K562 (cell line): ENCODE measurements at regions not wholly inside any gene's neighbourhood (a gene's known extent, or its start where the extent isn't known, plus 50 kb on each side); places are given as distances from the start of the nearest gene placed in this dataset.

Source experiments
- NBN ChIP-seq: fragments of 450-650 bp; IDR thresholded peaks from 2 replicates; pipeline ENCODE4 v1.6.1; 2016; ENCODE audit warnings: low read depth, mild to moderate bottlenecking
- NFE2L1 ChIP-seq: fragments of 450-650 bp; IDR thresholded peaks from 2 replicates; pipeline ENCODE4 v1.6.1; 2016; ENCODE audit warnings: missing genetic modification characterization, low read depth, mild to moderate bottlenecking, missing compliant biosample characterization, moderate library complexity, borderline replicate concordance
- TEAD1 ChIP-seq, 2 experiments: fragments of 450-650 bp in 1 of 2; sonication (generic) in 1 of 2; formaldehyde crosslinking; IDR thresholded peaks; 2 replicates each; pipeline versions ENCODE4 v1.4.0 to v1.8.0; 2020 to 2022; ENCODE audit warnings: mild to moderate bottlenecking in 2 of 2, missing genetic modification reagents in 1 of 2
- ZBTB49 ChIP-seq: sonication (generic); formaldehyde crosslinking; IDR thresholded peaks from 2 replicates; pipeline ENCODE4 v1.8.0; 2022; ENCODE audit warnings: missing genetic modification reagents, mild to moderate bottlenecking, borderline replicate concordance
- TF ChIP-seq, protein P1 (sequence below), 2 experiments: fragments of 450-650 bp; formaldehyde crosslinking in 1 of 2; IDR thresholded peaks; 2 replicates each; pipeline versions ENCODE4 v1.4.0 to v1.6.1; 2014 to 2020; ENCODE audit warnings: mild to moderate bottlenecking in 2 of 2, borderline replicate concordance in 1 of 2, low read depth in 1 of 2
- TF ChIP-seq, protein P2 (sequence below), 2 experiments: fragments of 150-350 bp in 1 of 2; IDR thresholded peaks; 2 replicates each; pipeline ENCODE4 v1.6.1; 2012 to 2016; ENCODE audit warnings: low read depth in 2 of 2, low read length in 2 of 2, mild to moderate bottlenecking in 1 of 2, moderate library complexity in 1 of 2

GRCh38 chr1:30273021-30273325 lies 450.4 kb downstream of the MATN1 start (continued):
- TF ChIP-seq, protein P1, sequence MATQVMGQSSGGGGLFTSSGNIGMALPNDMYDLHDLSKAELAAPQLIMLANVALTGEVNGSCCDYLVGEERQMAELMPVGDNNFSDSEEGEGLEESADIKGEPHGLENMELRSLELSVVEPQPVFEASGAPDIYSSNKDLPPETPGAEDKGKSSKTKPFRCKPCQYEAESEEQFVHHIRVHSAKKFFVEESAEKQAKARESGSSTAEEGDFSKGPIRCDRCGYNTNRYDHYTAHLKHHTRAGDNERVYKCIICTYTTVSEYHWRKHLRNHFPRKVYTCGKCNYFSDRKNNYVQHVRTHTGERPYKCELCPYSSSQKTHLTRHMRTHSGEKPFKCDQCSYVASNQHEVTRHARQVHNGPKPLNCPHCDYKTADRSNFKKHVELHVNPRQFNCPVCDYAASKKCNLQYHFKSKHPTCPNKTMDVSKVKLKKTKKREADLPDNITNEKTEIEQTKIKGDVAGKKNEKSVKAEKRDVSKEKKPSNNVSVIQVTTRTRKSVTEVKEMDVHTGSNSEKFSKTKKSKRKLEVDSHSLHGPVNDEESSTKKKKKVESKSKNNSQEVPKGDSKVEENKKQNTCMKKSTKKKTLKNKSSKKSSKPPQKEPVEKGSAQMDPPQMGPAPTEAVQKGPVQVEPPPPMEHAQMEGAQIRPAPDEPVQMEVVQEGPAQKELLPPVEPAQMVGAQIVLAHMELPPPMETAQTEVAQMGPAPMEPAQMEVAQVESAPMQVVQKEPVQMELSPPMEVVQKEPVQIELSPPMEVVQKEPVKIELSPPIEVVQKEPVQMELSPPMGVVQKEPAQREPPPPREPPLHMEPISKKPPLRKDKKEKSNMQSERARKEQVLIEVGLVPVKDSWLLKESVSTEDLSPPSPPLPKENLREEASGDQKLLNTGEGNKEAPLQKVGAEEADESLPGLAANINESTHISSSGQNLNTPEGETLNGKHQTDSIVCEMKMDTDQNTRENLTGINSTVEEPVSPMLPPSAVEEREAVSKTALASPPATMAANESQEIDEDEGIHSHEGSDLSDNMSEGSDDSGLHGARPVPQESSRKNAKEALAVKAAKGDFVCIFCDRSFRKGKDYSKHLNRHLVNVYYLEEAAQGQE (IDR thresholded peaks at IDR 0.05; ENCODE audit: borderline replicate concordance), result no peak
- TF ChIP-seq, protein P1 (CRISPR knock-in tag; IDR thresholded peaks at IDR 0.05; ENCODE audit: low read depth), result no peak
- TF ChIP-seq NBN, result no peak
- TF ChIP-seq NFE2L1 (tag), result no peak
- TF ChIP-seq ZBTB49 (CRISPR knock-in tag), result no peak
- TF ChIP-seq TEAD1 (CRISPR knock-in tag; IDR thresholded peaks at IDR 0.05), result no peak
- TF ChIP-seq, protein P2, sequence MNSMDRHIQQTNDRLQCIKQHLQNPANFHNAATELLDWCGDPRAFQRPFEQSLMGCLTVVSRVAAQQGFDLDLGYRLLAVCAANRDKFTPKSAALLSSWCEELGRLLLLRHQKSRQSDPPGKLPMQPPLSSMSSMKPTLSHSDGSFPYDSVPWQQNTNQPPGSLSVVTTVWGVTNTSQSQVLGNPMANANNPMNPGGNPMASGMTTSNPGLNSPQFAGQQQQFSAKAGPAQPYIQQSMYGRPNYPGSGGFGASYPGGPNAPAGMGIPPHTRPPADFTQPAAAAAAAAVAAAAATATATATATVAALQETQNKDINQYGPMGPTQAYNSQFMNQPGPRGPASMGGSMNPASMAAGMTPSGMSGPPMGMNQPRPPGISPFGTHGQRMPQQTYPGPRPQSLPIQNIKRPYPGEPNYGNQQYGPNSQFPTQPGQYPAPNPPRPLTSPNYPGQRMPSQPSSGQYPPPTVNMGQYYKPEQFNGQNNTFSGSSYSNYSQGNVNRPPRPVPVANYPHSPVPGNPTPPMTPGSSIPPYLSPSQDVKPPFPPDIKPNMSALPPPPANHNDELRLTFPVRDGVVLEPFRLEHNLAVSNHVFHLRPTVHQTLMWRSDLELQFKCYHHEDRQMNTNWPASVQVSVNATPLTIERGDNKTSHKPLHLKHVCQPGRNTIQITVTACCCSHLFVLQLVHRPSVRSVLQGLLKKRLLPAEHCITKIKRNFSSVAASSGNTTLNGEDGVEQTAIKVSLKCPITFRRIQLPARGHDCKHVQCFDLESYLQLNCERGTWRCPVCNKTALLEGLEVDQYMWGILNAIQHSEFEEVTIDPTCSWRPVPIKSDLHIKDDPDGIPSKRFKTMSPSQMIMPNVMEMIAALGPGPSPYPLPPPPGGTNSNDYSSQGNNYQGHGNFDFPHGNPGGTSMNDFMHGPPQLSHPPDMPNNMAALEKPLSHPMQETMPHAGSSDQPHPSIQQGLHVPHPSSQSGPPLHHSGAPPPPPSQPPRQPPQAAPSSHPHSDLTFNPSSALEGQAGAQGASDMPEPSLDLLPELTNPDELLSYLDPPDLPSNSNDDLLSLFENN (IDR thresholded peaks at IDR 0.05; ENCODE audit: low read depth in 2 of 2, low read length in 2 of 2), result no peak
- TF ChIP-seq, all 486 proteins: peak for 0
